ENCODE measurements at regions not wholly inside any gene's neighbourhood (a gene's known extent, or its start where the extent isn't known, plus 50 kb on each side); places are given as distances from the start of the nearest gene placed in this dataset.

DNA sequence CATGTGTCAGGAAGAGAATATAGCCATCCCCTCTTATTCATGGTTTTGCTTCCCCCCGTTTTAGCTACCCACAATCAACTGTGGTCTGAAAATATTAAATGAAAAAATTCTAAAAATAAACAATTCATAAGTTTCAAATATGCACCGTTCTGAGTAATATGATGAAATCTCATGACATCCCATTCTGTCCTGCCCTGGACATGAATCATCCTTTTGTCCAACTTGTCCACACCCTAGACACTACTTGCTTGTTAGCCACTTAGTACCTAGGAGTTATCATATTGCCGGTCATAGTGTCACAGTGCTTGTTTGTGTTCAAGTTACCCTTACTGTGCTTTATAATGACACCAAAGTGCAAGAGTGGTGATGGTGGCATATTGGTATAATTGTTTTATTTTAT is 113.5 kb downstream of the CAAP1 start:
- Histone ChIP-seq H3K9me3 (ENCODE audit: control insufficient read depth, insufficient read depth, low read length) (no peaks in the 10 kb centered on the region), H3F3A (ENCODE audit: control insufficient read depth, insufficient read depth) (no peaks in the 10 kb centered on the region), H3K27me3 (ENCODE audit: control insufficient read depth, low read length) (no peaks in the 10 kb centered on the region), H3K4me2 (ENCODE audit: low read length) (no peak overlapping the region), H3K4me3 (ENCODE audit: low read length) (no peak overlapping the region), H3K9me2 (replicated peaks; ENCODE audit: control insufficient read depth, low read length) (no peaks in the 10 kb centered on the region), H4K20me1 (ENCODE audit: control insufficient read depth, insufficient read depth, low read depth, low read length) (no peaks in the 10 kb centered on the region), H3K79me2 (ENCODE audit: control insufficient read depth, low read length) (no peaks in the 10 kb centered on the region), H3K4me1 (ENCODE audit: control insufficient read depth, low read length) (no peaks in the 10 kb centered on the region), H3K27ac (ENCODE audit: low read depth, low read length) (no peak overlapping the region), H3K36me3 (ENCODE audit: control insufficient read depth, low read length) (no peaks in the 10 kb centered on the region)
- TF ChIP-seq EZH2phosphoT487 (IDR thresholded peaks at IDR 0.05; ENCODE audit: borderline replicate concordance, low read length), result no peak
- TF ChIP-seq, protein P1, sequence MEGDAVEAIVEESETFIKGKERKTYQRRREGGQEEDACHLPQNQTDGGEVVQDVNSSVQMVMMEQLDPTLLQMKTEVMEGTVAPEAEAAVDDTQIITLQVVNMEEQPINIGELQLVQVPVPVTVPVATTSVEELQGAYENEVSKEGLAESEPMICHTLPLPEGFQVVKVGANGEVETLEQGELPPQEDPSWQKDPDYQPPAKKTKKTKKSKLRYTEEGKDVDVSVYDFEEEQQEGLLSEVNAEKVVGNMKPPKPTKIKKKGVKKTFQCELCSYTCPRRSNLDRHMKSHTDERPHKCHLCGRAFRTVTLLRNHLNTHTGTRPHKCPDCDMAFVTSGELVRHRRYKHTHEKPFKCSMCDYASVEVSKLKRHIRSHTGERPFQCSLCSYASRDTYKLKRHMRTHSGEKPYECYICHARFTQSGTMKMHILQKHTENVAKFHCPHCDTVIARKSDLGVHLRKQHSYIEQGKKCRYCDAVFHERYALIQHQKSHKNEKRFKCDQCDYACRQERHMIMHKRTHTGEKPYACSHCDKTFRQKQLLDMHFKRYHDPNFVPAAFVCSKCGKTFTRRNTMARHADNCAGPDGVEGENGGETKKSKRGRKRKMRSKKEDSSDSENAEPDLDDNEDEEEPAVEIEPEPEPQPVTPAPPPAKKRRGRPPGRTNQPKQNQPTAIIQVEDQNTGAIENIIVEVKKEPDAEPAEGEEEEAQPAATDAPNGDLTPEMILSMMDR (IDR thresholded peaks at IDR 0.05; ENCODE audit: low read depth, low read length, poor library complexity, severe bottlenecking), result no peak

DNA sequence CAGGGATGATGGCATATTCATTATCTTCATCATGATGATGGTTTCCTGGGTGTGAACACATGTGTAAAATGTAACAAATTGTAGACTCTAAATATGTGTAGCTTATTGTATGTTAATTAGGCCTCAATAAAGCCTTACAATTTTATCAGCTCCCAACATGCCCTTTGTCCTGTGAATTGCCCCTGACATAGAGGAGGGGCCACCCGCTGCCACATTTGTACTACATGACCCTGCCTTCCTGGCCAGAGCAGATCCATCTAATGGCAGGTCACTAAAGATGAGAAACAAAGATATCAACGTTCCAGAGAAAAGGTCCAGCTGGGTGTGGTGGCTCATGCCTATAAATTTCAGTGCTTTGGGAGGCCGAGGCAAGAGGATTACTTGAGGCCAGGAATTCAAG is 117.2 kb downstream of the CAAP1 start:
- TF ChIP-seq, protein P1 (IDR thresholded peaks at IDR 0.05; ENCODE audit: low read depth, low read length, poor library complexity, severe bottlenecking), result no peak
- TF ChIP-seq EZH2phosphoT487 (IDR thresholded peaks at IDR 0.05; ENCODE audit: borderline replicate concordance, low read length), result no peak
- Histone ChIP-seq H3K9me2 (replicated peaks; ENCODE audit: control insufficient read depth, low read length) (no peaks in the 10 kb centered on the region), H3K9me3 (ENCODE audit: control insufficient read depth, insufficient read depth, low read length) (no peaks in the 10 kb centered on the region), H3F3A (ENCODE audit: control insufficient read depth, insufficient read depth) (no peaks in the 10 kb centered on the region), H3K27ac (ENCODE audit: low read depth, low read length) (no peak overlapping the region), H3K36me3 (ENCODE audit: control insufficient read depth, low read length) (no peaks in the 10 kb centered on the region), H3K79me2 (ENCODE audit: control insufficient read depth, low read length) (no peaks in the 10 kb centered on the region), H3K4me3 (ENCODE audit: low read length) (no peak overlapping the region), H3K4me1 (ENCODE audit: control insufficient read depth, low read length) (no peaks in the 10 kb centered on the region), H3K4me2 (ENCODE audit: low read length) (no peak overlapping the region), H3K27me3 (ENCODE audit: control insufficient read depth, low read length) (no peaks in the 10 kb centered on the region), H4K20me1 (ENCODE audit: control insufficient read depth, insufficient read depth, low read depth, low read length) (no peaks in the 10 kb centered on the region)

DNA sequence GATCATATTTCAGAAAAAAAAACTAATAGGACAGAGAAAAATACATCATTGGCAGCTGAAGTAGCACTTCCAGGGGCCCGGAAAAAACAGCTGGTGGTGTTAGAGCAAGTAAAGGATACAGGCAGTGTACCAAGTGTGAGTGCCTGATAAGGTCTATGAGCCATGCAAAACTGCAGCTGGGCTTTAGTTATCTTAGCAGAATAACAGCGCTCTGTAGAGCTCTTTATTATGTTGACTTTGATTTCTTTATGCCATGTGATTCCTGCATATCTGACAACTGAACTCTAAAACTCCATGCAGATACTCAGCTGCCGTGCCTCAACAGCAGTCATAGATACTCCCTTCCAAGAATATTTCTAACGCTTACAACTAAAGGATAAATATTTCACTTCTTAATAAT is 119.5 kb downstream of the CAAP1 start:
- Histone ChIP-seq H3K4me3 (ENCODE audit: low read length) (no peak overlapping the region), H3K27ac (ENCODE audit: low read depth, low read length) (no peak overlapping the region), H3K4me2 (ENCODE audit: low read length) (no peak overlapping the region), H3K4me1 (ENCODE audit: control insufficient read depth, low read length) (no peaks in the 10 kb centered on the region), H3K9me3 (ENCODE audit: control insufficient read depth, insufficient read depth, low read length) (no peaks in the 10 kb centered on the region), H3K36me3 (ENCODE audit: control insufficient read depth, low read length) (no peaks in the 10 kb centered on the region), H4K20me1 (ENCODE audit: control insufficient read depth, insufficient read depth, low read depth, low read length) (no peaks in the 10 kb centered on the region), H3K9me2 (replicated peaks; ENCODE audit: control insufficient read depth, low read length) (no peaks in the 10 kb centered on the region), H3K79me2 (ENCODE audit: control insufficient read depth, low read length) (no peaks in the 10 kb centered on the region), H3K27me3 (ENCODE audit: control insufficient read depth, low read length) (no peaks in the 10 kb centered on the region), H3F3A (ENCODE audit: control insufficient read depth, insufficient read depth) (no peaks in the 10 kb centered on the region)
- TF ChIP-seq EZH2phosphoT487 (IDR thresholded peaks at IDR 0.05; ENCODE audit: borderline replicate concordance, low read length), result no peak
- TF ChIP-seq, protein P1 (IDR thresholded peaks at IDR 0.05; ENCODE audit: low read depth, low read length, poor library complexity, severe bottlenecking), result no peak

DNA sequence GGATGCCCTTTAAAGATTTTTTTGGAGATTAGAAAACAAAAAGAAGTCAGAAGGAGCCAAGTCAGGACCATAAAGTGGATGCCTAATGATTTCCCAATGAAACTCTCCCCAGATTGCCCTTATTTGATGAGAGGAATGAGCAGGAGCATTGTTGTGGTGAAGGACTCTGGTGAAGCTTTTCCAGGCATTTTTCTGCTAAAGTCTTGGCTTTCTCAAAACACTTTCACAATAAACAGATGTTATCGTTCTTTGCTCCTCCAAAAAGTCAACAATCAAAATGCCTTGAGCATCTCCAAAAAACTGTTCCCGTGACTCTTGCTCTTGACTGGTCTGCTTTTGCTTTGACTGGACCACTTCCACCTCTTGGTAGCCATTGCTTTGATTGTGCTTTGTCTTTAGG is 121.8 kb downstream of the CAAP1 start:
- Histone ChIP-seq H3K36me3 (ENCODE audit: control insufficient read depth, low read length) (no peaks in the 10 kb centered on the region), H3F3A (ENCODE audit: control insufficient read depth, insufficient read depth) (no peaks in the 10 kb centered on the region), H3K9me3 (ENCODE audit: control insufficient read depth, insufficient read depth, low read length) (no peaks in the 10 kb centered on the region), H3K27me3 (ENCODE audit: control insufficient read depth, low read length) (no peaks in the 10 kb centered on the region), H3K27ac (ENCODE audit: low read depth, low read length) (no peak overlapping the region), H3K4me1 (ENCODE audit: control insufficient read depth, low read length) (no peaks in the 10 kb centered on the region), H3K9me2 (replicated peaks; ENCODE audit: control insufficient read depth, low read length) (no peaks in the 10 kb centered on the region), H3K4me2 (ENCODE audit: low read length) (no peak overlapping the region), H4K20me1 (ENCODE audit: control insufficient read depth, insufficient read depth, low read depth, low read length) (no peaks in the 10 kb centered on the region), H3K4me3 (ENCODE audit: low read length) (no peak overlapping the region), H3K79me2 (ENCODE audit: control insufficient read depth, low read length) (no peaks in the 10 kb centered on the region)
- no peak for TF ChIP-seq EZH2phosphoT487 (IDR thresholded peaks at IDR 0.05; ENCODE audit: borderline replicate concordance, low read length)
- TF ChIP-seq, protein P1 (IDR thresholded peaks at IDR 0.05; ENCODE audit: low read depth, low read length, poor library complexity, severe bottlenecking), result no peak
